B cell (primary cell): ENCODE measurements at regions not wholly inside any gene's neighbourhood (a gene's known extent, or its start where the extent isn't known, plus 50 kb on each side); places are given as distances from the start of the nearest gene placed in this dataset.

Experiments
- ATAC-seq: fragments of 200-7000 bp; cut with Tn5 transposase; one replicate; pipeline ENCODE4 v1.10.0; 2021; ENCODE audit warnings: low read depth, mild to moderate bottlenecking, moderate number of reproducible peaks, moderate library complexity
- CTCF ChIA-PET: fragments of 350-600 bp; sonication (Branson Sonifier 250); formaldehyde crosslinking; loops from one replicate; lab custom pipeline; 2021; ENCODE audit warnings: antibody characterized with exemption, inconsistent platforms; lab: Charles Lee
- POLR2A ChIA-PET: fragments of 350-600 bp; sonication (Branson Sonifier 250); formaldehyde crosslinking; loops from one replicate; lab custom pipeline; 2021; ENCODE audit warnings: antibody characterized with exemption; lab: Charles Lee
- DNase-seq: peaks from one replicate; pipeline ENCODE4 v3.0.0; 2013
- H2AFZ ChIP-seq: 2 replicates; pipeline ENCODE4 v1.6.1; 2012; ENCODE audit warnings: mild to moderate bottlenecking, low read depth, low read length; ENCODE audit not compliant: insufficient read depth, poor library complexity, severe bottlenecking
- H3K27ac ChIP-seq, 2 donors: 1 replicate in 1 of 2; 2 replicates in 1 of 2; pipeline ENCODE4 v1.5.1; 2012 to 2013; ENCODE audit warnings: low read length in 2 of 2, mild to moderate bottlenecking in 2 of 2, moderate library complexity in 1 of 2
- H3K27me3 ChIP-seq, 4 experiments: fragments of 200-600 bp in 1 of 4; sonication (generic) in 1 of 4; replicated peaks in 1 of 4; 1 replicate in 2 of 4; 2 replicates in 2 of 4; pipeline versions ENCODE4 v1.6.1 to v1.7.0; 2013 to 2016; ENCODE audit warnings: low read length in 3 of 4, mild to moderate bottlenecking in 2 of 4, mixed read lengths in 1 of 4, moderate library complexity in 1 of 4; ENCODE audit not compliant: insufficient read depth in 4 of 4, control insufficient read depth in 3 of 4; ENCODE audit errors: control extremely low read depth in 1 of 4
- H3K36me3 ChIP-seq, 2 experiments: replicated peaks in 1 of 2; 1 replicate in 1 of 2; 2 replicates in 1 of 2; pipeline versions ENCODE4 v1.6.1 to v1.7.1; 2013; ENCODE audit warnings: low read length in 1 of 2; ENCODE audit not compliant: insufficient read depth in 2 of 2, control insufficient read depth in 1 of 2; ENCODE audit errors: control extremely low read depth in 1 of 2, extremely low read depth in 1 of 2
- H3K4me1 ChIP-seq, 2 donors: fragments of 200-600 bp in 1 of 2; sonication (generic) in 1 of 2; 1 replicate in 1 of 2; 2 replicates in 1 of 2; pipeline versions ENCODE4 v1.5.1 to v1.6.1; 2013 to 2017; ENCODE audit warnings: low read length in 2 of 2; ENCODE audit not compliant: control insufficient read depth in 2 of 2, insufficient read depth in 2 of 2
- H3K4me2 ChIP-seq: replicated peaks from 2 replicates; pipeline ENCODE3; 2012; ENCODE audit warnings: mild to moderate bottlenecking, low read depth, low read length; ENCODE audit not compliant: poor library complexity, severe bottlenecking
- H3K4me3 ChIP-seq, 5 experiments: fragments of 200-600 bp in 1 of 5; sonication (generic) in 1 of 5; 1 replicate in 3 of 5; 2 replicates in 2 of 5; pipeline versions ENCODE4 v1.5.1 to v1.7.0; 2011 to 2016; ENCODE audit warnings: low read length in 4 of 5, mild to moderate bottlenecking in 4 of 5, low read depth in 2 of 5, control low read depth in 1 of 5, moderate library complexity in 1 of 5; ENCODE audit not compliant: insufficient read depth in 1 of 5; ENCODE audit errors: control extremely low read depth in 1 of 5, extremely low read depth in 1 of 5
- H3K79me2 ChIP-seq: fragments of 200-600 bp; sonication (generic); one replicate; pipeline ENCODE4 v1.6.0; 2016; ENCODE audit warnings: low read length; ENCODE audit not compliant: control insufficient read depth, insufficient read depth
- H3K9ac ChIP-seq: fragments of 200-600 bp; sonication (generic); 2 replicates; pipeline ENCODE4 v1.6.1; 2017; ENCODE audit warnings: mild to moderate bottlenecking, low read length, moderate library complexity
- H3K9me3 ChIP-seq, 3 donors: one replicate each; pipeline versions ENCODE4 v1.6.1 to v1.7.1; 2013; ENCODE audit warnings: low read length in 2 of 3; ENCODE audit not compliant: control insufficient read depth in 2 of 3, insufficient read depth in 1 of 3; ENCODE audit errors: control extremely low read depth in 1 of 3
- H4K20me1 ChIP-seq: 2 replicates; pipeline ENCODE4 v1.6.0; 2012; ENCODE audit warnings: mild to moderate bottlenecking, low read length; ENCODE audit not compliant: insufficient read depth, control insufficient read depth, poor library complexity, severe bottlenecking
- H3K27ac Mint-ChIP-seq: one replicate; pipeline ENCODE4 v1.8.0; 2021; ENCODE audit warnings: mixed read lengths
- H3K27me3 Mint-ChIP-seq: one replicate; pipeline ENCODE4 v1.8.0; 2021; ENCODE audit warnings: mixed read lengths
- H3K4me1 Mint-ChIP-seq: one replicate; pipeline ENCODE4 v1.8.0; 2021; ENCODE audit warnings: mixed read lengths
- H3K4me3 Mint-ChIP-seq: one replicate; pipeline ENCODE4 v1.8.0; 2021; ENCODE audit warnings: mixed read lengths
- H3K9me3 Mint-ChIP-seq: one replicate; pipeline ENCODE4 v1.8.0; 2022; ENCODE audit warnings: mixed read lengths; ENCODE audit not compliant: insufficient read depth
- CTCF ChIP-seq: fragments of 200-600 bp; IDR thresholded peaks from one replicate; pipeline ENCODE4 v1.8.0; 2022; ENCODE audit warnings: antibody characterized with exemption, mild to moderate bottlenecking
- EZH2 ChIP-seq: IDR thresholded peaks from 2 replicates; pipeline ENCODE4 v1.6.1; 2012; ENCODE audit warnings: borderline replicate concordance, low read depth, mild to moderate bottlenecking, moderate library complexity, low read length; ENCODE audit not compliant: insufficient read depth, poor library complexity, severe bottlenecking
- WGBS: methylation state at CpG from one replicate; pipeline ENCODE4 v1.1.5; 2013; ENCODE audit warnings: missing lambda C conversion rate; ENCODE audit not compliant: insufficient coverage; 5-methylcytosine and 5-hydroxymethylcytosine counted together
- intact Hi-C: fragments of 100-400 bp; cut with micrococcal nuclease; formaldehyde crosslinking; loops from one replicate; pipeline ENCODE4 v1.10.0; 2022

- H3K4me3 Mint-ChIP-seq: no peak overlapping the region
- Histone ChIP-seq H3K4me2 (no peak overlapping the region), H3K9me3 (no peaks in the 10 kb centered on the region), H3K4me1 (peaks cover 3% of the 10 kb centered on the region in 2 donors), H3K27me3 (no peaks in the 10 kb centered on the region), H2AFZ (no peak overlapping the region), H3K36me3 (no peaks in the 10 kb centered on the region), H3K79me2 (no peaks in the 10 kb centered on the region), H3K4me3 (no peak overlapping the region), H3K9ac (no peak overlapping the region), H4K20me1 (no peaks in the 10 kb centered on the region), H3K27ac (no peak overlapping the region)
- no peak for TF ChIP-seq CTCF
- ATAC-seq (no peak), DNase-seq (no peak)
- H3K9me3 Mint-ChIP-seq: no peaks in the 10 kb centered on the region
- ChIA-PET POLR2A (no interaction called here), CTCF (interaction anchor here (0.9 to 1.6 kb wide), 9 partner anchors 9 to 59 kb away, joined by 3 to 6 read pairs (median 3); no protein-coding TSS in a partner anchor)
- no peak overlapping the region for H3K27ac Mint-ChIP-seq
- WGBS: no CpG with 5 or more reads among the region's 4 CpGs
- intact Hi-C loops: loop anchor here (5.0 kb wide), 1 partner anchor 490 kb away; no protein-coding TSS in a partner anchor
- peaks cover 2% of the 10 kb centered on the region for H3K4me1 Mint-ChIP-seq
- H3K27me3 Mint-ChIP-seq: no peaks in the 10 kb centered on the region
Measured at GRCh38 chr1:239897458-239897857, 194.2 kb upstream of the FMN2 start.

GRCh38 chr1:239898062-239898730, 193.5 kb upstream of the FMN2 start:
- intact Hi-C loops: loop anchor here (5.0 kb wide), 1 partner anchor 491 kb away; no protein-coding TSS in a partner anchor
- Histone ChIP-seq H3K36me3 (no peaks in the 10 kb centered on the region), H4K20me1 (no peaks in the 10 kb centered on the region), H3K4me3 (no peak overlapping the region), H3K4me1 (peaks cover 3% of the 10 kb centered on the region in 2 donors), H3K27me3 (no peaks in the 10 kb centered on the region), H3K27ac (no peak overlapping the region), H2AFZ (peak overlapping the region; percentile 24), H3K4me2 (peak overlapping the region; percentile 29), H3K79me2 (no peaks in the 10 kb centered on the region), H3K9me3 (no peaks in the 10 kb centered on the region), H3K9ac (no peak overlapping the region)
- Mint-ChIP-seq H3K9me3 (no peaks in the 10 kb centered on the region), H3K27ac (no peak overlapping the region), H3K4me3 (no peak overlapping the region), H3K27me3 (no peaks in the 10 kb centered on the region), H3K4me1 (peaks cover 2% of the 10 kb centered on the region)
- POLR2A ChIA-PET: no interaction called here
- 2% methylated on average over 8 of the region's 15 CpGs for WGBS
- TF ChIP-seq CTCF (peak; percentile 90), EZH2 (no peak)
- ATAC-seq: peak; percentile 47
- CTCF ChIA-PET: interaction anchor here (0.8 to 1.6 kb wide), 9 partner anchors 8 to 33 kb away, joined by 3 to 6 read pairs (median 3); no protein-coding TSS in a partner anchor
- DNase-seq: peak; percentile 62
